ENCODE measurements at regions not wholly inside any gene's neighbourhood (a gene's known extent, or its start where the extent isn't known, plus 50 kb on each side); places are given as distances from the start of the nearest gene placed in this dataset.

DNA sequence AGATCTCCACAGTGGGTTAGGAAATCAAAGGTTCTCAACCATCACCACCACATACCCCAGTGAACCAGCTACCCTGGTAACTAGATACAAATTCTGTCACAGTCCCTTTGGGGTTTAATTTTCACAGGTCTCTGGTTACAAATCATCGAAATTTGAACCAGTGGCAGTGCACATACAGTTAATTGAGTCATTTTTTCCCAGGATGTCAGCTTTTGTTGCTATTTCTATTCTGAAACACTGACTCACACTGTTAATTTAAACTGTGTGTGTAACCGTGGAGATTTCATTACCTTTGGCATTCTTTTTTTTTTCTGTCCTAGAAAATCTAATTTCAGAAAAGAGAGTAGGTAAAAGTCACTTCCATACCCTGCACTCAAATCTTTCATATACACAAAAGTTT lies 511.5 kb downstream of the TOX3 start:
- DNase-seq (ENCODE audit: low read depth), result no peak
- TF ChIP-seq, protein P1, sequence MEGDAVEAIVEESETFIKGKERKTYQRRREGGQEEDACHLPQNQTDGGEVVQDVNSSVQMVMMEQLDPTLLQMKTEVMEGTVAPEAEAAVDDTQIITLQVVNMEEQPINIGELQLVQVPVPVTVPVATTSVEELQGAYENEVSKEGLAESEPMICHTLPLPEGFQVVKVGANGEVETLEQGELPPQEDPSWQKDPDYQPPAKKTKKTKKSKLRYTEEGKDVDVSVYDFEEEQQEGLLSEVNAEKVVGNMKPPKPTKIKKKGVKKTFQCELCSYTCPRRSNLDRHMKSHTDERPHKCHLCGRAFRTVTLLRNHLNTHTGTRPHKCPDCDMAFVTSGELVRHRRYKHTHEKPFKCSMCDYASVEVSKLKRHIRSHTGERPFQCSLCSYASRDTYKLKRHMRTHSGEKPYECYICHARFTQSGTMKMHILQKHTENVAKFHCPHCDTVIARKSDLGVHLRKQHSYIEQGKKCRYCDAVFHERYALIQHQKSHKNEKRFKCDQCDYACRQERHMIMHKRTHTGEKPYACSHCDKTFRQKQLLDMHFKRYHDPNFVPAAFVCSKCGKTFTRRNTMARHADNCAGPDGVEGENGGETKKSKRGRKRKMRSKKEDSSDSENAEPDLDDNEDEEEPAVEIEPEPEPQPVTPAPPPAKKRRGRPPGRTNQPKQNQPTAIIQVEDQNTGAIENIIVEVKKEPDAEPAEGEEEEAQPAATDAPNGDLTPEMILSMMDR (conservative IDR thresholded peaks at IDR 0.05; ENCODE audit: control insufficient read depth, insufficient read depth, low read depth, low read length), result no peak
- H3K4me3 ChIP-seq (ENCODE audit: control insufficient read depth, low read depth, low read length), result no peak overlapping the region

DNA sequence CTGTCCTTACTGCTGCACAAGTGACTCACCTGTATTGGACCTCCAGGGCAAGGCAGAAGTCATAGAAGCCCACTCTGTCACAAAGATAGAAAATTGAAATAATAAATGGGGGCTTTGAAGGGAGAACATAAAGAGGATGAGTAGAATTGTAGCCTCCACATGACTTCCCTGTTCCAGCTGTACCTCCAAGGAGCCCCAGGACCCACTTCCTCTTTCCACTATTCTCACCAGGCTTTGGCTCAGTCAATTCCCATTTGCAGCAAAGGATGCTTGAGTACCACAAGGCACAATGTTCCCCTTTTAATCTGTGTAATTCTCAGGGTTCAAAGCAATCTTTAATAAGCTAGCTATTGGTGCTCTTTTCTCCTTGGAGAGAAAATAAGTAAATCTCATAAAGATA lies 512.1 kb downstream of the TOX3 start:
- TF ChIP-seq, protein P1 (conservative IDR thresholded peaks at IDR 0.05; ENCODE audit: control insufficient read depth, insufficient read depth, low read depth, low read length), result no peak
- H3K4me3 ChIP-seq (ENCODE audit: control insufficient read depth, low read depth, low read length), result no peak overlapping the region
- no peak for DNase-seq (ENCODE audit: low read depth)

DNA sequence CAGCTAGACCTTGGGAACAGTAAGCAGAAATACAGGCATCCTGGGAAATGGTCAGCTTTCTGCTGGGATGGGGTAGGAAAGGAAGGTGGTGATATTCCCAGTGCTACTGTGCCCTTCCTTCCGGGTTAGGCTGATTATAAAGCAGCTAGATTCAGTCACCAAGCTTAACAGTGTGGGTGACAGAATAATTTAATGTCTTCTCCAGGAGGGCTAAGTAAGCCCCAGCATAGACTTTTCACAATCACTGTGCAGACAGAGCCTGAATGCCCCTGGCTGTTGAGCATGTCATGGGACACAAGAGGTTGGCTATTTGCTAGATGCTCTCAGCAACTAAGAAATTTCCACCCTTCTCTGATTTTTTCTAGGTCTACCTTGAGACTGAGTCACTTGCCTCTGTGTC lies 513.0 kb downstream of the TOX3 start:
- DNase-seq (ENCODE audit: low read depth), result no peak
- H3K4me3 ChIP-seq (ENCODE audit: control insufficient read depth, low read depth, low read length), result no peak overlapping the region
- TF ChIP-seq, protein P1 (conservative IDR thresholded peaks at IDR 0.05; ENCODE audit: control insufficient read depth, insufficient read depth, low read depth, low read length), result no peak

DNA sequence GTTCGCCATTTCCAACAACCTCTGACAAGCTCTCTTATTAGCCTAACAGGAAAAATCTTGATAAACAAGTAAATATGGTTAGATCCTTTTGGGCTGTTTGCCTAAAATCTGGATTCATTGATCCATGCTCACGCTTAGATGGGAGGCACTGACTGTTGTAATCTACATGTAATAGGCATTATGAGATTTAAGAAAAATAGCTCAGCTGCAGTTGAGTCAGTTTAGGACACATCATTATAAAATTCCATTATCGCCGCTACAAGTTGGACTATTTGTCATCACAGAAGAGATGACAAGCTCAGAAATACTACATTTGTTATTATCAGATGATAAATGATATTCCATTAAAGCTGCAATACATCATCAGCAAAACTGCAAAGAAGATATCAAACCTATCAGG lies 524.0 kb downstream of the TOX3 start:
- no peak overlapping the region for H3K4me3 ChIP-seq (ENCODE audit: control insufficient read depth, low read depth, low read length)
- TF ChIP-seq, protein P1 (conservative IDR thresholded peaks at IDR 0.05; ENCODE audit: control insufficient read depth, insufficient read depth, low read depth, low read length), result no peak
- DNase-seq (ENCODE audit: low read depth), result no peak

DNA sequence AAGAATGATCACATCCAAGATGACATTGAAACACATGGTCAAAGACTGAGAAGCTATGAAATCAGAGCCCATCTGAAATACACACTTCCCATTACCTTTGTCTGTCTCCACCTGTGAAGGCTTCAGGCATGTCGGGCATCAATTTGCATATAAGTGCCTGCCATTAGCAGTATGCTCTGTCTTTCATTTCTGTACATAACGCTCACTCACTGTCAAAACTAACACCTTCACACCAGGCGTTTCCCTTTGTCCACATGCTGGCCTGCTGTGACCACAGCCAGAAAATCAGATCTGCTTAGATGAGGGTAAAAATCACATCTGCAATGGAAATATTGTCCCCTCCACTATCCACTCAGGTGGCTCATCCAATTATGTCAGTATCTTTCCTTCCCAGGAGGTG lies 524.8 kb downstream of the TOX3 start:
- DNase-seq (ENCODE audit: low read depth), result no peak
- TF ChIP-seq, protein P1 (conservative IDR thresholded peaks at IDR 0.05; ENCODE audit: control insufficient read depth, insufficient read depth, low read depth, low read length), result no peak
- no peak overlapping the region for H3K4me3 ChIP-seq (ENCODE audit: control insufficient read depth, low read depth, low read length)

DNA sequence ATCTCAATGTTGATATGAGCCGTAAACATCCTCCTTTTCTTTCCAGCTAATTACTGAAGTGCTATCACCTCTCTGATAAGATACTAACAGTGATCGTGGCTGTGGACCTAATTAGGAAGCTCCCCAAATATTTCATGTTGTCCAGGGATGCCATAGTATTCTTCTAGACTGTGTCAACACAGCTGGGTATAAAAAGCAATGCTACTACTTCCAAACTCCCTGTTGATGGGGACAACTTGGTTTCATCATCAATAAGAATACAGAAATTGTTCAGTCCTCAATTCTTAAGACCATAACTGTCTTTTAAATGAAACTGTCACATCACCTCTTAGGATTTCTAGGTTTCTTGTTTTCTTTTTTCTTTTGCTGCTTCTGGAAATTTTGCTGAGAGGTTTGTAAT lies 530.6 kb downstream of the TOX3 start:
- DNase-seq (ENCODE audit: low read depth), result no peak

More for the DNA sequence above, 530.6 kb downstream of the TOX3 start:
- TF ChIP-seq, protein P1 (conservative IDR thresholded peaks at IDR 0.05; ENCODE audit: control insufficient read depth, insufficient read depth, low read depth, low read length), result no peak
- H3K4me3 ChIP-seq (ENCODE audit: control insufficient read depth, low read depth, low read length), result no peak overlapping the region
